SK-N-MC (cell line): ENCODE measurements at regions not wholly inside any gene's neighbourhood (a gene's known extent, or its start where the extent isn't known, plus 50 kb on each side); places are given as distances from the start of the nearest gene placed in this dataset.

Source experiments
- DNase-seq: peaks from one replicate; pipeline ENCODE4 v3.0.0-alpha.2; 2011; ENCODE audit warnings: low read depth, low spot score
- H3K27ac ChIP-seq: fragments of 200-600 bp; sonication (generic); 2 replicates; pipeline ENCODE4 v1.5.1; 2016; ENCODE audit warnings: mixed run types
- H3K36me3 ChIP-seq: fragments of 200-600 bp; sonication (generic); 2 replicates; pipeline ENCODE4 v1.6.1; 2017; ENCODE audit warnings: antibody characterized with exemption, low read length, mixed read lengths; ENCODE audit not compliant: insufficient read depth
- H3K4me3 ChIP-seq: fragments of 200-600 bp; sonication (generic); 2 replicates; pipeline ENCODE4 v1.5.1; 2016
- H3K9ac ChIP-seq: fragments of 200-600 bp; sonication (generic); 2 replicates; pipeline ENCODE4 v1.8.0; 2017; ENCODE audit warnings: mixed run types, mixed read lengths; ENCODE audit not compliant: insufficient read length
- H3K9me3 ChIP-seq: fragments of 200-600 bp; sonication (generic); 2 replicates; pipeline ENCODE4 v1.6.1; 2017; ENCODE audit warnings: low read depth, mild to moderate bottlenecking, antibody characterized with exemption, low read length, moderate library complexity, mixed read lengths
- EZH2 ChIP-seq: fragments of 200-600 bp; sonication (generic); IDR thresholded peaks from one replicate; pipeline ENCODE4 v1.6.1; 2017; ENCODE audit warnings: antibody characterized with exemption
- FOXP2 ChIP-seq: optimal IDR thresholded peaks from 2 replicates; pipeline ENCODE3; 2011; ENCODE audit warnings: mild to moderate bottlenecking, moderate library complexity; ENCODE audit not compliant: insufficient read depth; ENCODE audit errors: extremely low read length, control extremely low read depth
- POLR2AphosphoS5 ChIP-seq: IDR thresholded peaks from 2 replicates; pipeline ENCODE4 v1.6.1; 2012; ENCODE audit warnings: mild to moderate bottlenecking, low read depth, low read length, borderline replicate concordance

DNA sequence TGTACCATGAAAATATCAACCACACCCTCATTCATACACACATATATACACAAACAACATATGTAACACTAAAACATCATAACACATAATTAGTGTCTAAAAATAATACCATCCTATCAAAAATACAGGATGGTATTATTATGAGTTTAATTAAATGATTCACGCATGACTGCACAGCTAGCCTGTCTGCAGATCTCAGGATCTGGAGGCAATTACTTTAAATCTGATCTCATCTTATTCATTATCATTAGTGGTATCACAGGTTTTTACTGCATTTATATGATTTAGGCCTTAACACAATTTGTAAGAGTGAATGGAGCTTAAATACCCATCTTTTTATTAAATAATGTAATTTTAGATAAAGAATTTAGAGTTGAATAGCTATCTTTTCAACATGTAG is 443.4 kb upstream of the LINC00305 start:
- Histone ChIP-seq H3K4me3 (no peak overlapping the region), H3K27ac (no peak overlapping the region), H3K9ac (no peak overlapping the region), H3K9me3 (no peaks in the 10 kb centered on the region), H3K36me3 (no peaks in the 10 kb centered on the region)
- no peak for TF ChIP-seq POLR2AphosphoS5
- no peak for TF ChIP-seq EZH2
- TF ChIP-seq FOXP2: no peak
- no peak for DNase-seq

DNA sequence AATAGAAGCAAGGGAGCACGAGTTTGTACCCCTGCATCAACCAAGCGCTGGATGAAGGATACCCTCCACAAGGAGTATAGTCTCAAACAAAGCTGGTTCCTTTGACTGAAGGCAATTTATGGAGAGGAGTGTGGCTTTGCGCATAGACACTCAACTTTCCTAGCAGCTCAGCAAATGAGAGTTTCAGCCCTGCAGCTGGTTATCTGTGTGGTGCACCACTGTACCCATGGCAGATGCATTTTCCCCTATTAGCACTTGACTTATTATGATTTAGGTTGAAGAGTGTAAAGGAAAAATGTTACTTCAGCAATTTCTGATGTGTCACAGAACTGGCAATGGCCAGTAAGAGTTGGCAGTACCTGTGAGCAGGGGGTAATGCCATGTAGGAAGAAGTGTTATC is 440.1 kb upstream of the LINC00305 start:
- Histone ChIP-seq H3K4me3 (no peak overlapping the region), H3K9me3 (no peaks in the 10 kb centered on the region), H3K27ac (no peak overlapping the region), H3K9ac (no peak overlapping the region), H3K36me3 (no peaks in the 10 kb centered on the region)
- TF ChIP-seq FOXP2 (no peak), POLR2AphosphoS5 (no peak), EZH2 (no peak)
- DNase-seq: no peak

GRCh38 chr18:64566456-64566855 is 417.6 kb upstream of the LINC00305 start:
- no peak overlapping the region for H3K27ac ChIP-seq

DNA sequence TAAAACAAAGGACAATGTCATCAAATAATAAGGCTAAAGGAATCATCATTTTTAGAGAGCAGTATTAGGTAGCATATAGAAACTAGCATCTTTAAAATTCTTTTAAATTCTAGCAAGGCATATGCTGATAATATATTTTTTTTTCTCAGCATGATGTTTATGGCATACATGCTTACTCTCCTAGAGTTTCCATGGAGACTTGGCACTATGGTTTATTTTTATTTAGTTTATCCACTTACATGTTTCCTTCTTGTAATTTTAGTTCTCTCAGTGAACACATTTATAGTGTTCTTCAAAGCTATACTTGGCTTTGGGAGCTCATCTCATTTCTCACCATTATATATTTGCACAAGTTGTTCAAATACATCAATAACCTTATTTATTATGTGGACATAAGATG is 413.8 kb upstream of the LINC00305 start:
- H3K9ac ChIP-seq: no peak overlapping the region
- DNase-seq: no peak
- H3K9me3 ChIP-seq: no peaks in the 10 kb centered on the region
- no peaks in the 10 kb centered on the region for H3K36me3 ChIP-seq
- no peak overlapping the region for H3K4me3 ChIP-seq
- no peak for TF ChIP-seq POLR2AphosphoS5
- TF ChIP-seq FOXP2: no peak
- no peak for TF ChIP-seq EZH2
- H3K27ac ChIP-seq: no peak overlapping the region

More at GRCh38 chr18:64566456-64566855, 417.6 kb upstream of the LINC00305 start:
- no peaks in the 10 kb centered on the region for H3K36me3 ChIP-seq
- H3K9me3 ChIP-seq: no peaks in the 10 kb centered on the region
- H3K9ac ChIP-seq: no peak overlapping the region
- H3K4me3 ChIP-seq: no peak overlapping the region
- TF ChIP-seq POLR2AphosphoS5 (no peak), FOXP2 (no peak), EZH2 (no peak)
- no peak for DNase-seq

DNA sequence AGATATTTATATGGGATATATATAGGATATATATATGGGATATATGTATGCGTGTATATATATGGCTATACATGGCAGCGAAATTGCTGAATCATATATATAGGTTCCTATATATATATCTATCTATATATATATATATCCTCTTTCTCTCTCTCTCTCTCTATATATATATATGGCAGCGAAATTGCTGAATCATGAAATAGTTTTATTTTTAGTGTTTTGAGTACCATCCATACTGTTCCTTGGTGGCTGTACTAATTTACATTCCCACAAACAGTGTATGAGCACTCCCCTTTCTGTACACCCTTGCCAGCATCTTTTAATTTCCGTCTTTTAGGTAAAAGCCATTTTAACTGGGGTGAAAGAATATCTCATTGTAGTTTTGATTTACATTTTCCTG is 397.6 kb upstream of the LINC00305 start:
- H3K36me3 ChIP-seq: no peaks in the 10 kb centered on the region
- H3K27ac ChIP-seq: no peak overlapping the region
- no peak for DNase-seq
- H3K9ac ChIP-seq: no peak overlapping the region
- no peaks in the 10 kb centered on the region for H3K9me3 ChIP-seq
- no peak overlapping the region for H3K4me3 ChIP-seq
- TF ChIP-seq EZH2 (no peak), FOXP2 (no peak), POLR2AphosphoS5 (no peak)

GRCh38 chr18:64539847-64540246 is 391.0 kb upstream of the LINC00305 start:
- Histone ChIP-seq H3K9me3 (no peaks in the 10 kb centered on the region), H3K36me3 (no peaks in the 10 kb centered on the region), H3K27ac (no peak overlapping the region), H3K4me3 (no peak overlapping the region), H3K9ac (no peak overlapping the region)
- DNase-seq: no peak
- no peak for TF ChIP-seq FOXP2
- no peak for TF ChIP-seq EZH2
- no peak for TF ChIP-seq POLR2AphosphoS5

DNA sequence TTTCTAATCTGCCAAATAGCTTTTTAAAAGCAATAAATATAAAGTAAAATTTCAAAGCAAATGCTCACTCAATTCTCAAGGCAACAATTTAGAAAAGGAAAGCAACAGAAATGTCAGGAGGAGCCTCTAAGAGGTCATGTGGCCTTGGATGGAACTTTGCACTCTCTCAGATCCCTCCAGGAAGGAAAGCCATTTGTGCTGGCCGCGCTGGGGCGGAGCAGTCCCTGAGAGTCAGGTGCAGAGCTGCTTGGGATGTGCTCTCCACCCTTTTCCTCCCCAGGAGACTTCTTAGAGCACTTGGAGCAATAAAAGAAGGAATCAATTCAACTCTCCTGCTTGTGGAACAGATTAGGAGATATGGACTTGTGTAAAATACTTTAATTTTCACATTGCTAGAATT is 379.8 kb upstream of the LINC00305 start:
- H3K4me3 ChIP-seq: no peak overlapping the region
- H3K9ac ChIP-seq: no peak overlapping the region
- no peaks in the 10 kb centered on the region for H3K36me3 ChIP-seq
- H3K27ac ChIP-seq: no peak overlapping the region
- no peak for DNase-seq
- TF ChIP-seq FOXP2: no peak
- no peak for TF ChIP-seq EZH2
- TF ChIP-seq POLR2AphosphoS5: no peak
- no peaks in the 10 kb centered on the region for H3K9me3 ChIP-seq

DNA sequence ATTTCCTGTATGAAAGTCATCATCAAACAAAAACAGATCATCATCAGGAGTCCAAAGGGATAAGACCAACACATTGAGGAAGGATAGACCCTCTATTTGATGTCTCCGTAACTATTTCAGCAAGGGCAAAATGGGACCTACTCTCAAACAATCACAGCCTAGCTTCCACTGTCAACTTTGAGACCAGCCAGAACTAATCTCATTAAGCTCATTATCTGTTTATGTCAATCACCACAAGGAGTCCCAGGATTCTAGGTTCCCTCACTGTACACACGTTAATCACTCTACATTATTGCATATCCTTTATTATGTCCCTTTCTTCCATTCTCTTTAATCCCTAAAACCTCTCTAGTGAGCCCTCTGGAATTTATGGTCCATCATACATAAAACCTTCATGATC is 370.3 kb upstream of the LINC00305 start:
- no peak for TF ChIP-seq FOXP2
- TF ChIP-seq EZH2: no peak
- no peak for TF ChIP-seq POLR2AphosphoS5
- H3K27ac ChIP-seq: no peak overlapping the region
- no peaks in the 10 kb centered on the region for H3K9me3 ChIP-seq
- no peak for DNase-seq
- H3K36me3 ChIP-seq: no peaks in the 10 kb centered on the region
- no peak overlapping the region for H3K4me3 ChIP-seq
- no peak overlapping the region for H3K9ac ChIP-seq

DNA sequence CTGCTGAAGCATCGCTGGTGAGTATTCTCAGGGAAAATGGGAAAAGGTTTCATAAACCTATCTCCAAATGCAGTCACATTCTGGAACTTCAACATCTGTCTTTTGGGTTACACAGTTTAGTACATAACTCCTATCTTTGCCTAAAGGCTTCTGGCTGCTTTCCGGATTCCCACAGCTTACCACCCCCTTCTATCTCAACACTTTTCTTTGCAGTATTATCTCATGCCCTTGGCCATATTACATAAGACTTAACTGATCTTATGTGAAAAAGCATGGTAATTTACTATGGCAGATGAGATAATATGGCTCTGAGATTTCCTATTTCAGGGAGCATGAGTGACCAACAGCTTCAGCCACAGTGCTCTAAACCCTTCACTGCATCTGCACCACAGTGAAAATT is 369.3 kb upstream of the LINC00305 start:
- no peak overlapping the region for H3K27ac ChIP-seq
- no peak overlapping the region for H3K9ac ChIP-seq
- no peaks in the 10 kb centered on the region for H3K36me3 ChIP-seq
- TF ChIP-seq EZH2 (no peak), POLR2AphosphoS5 (peak; percentile 16; the same call in 1 of the 2 replicates)
- DNase-seq: peak; percentile 83
- no peak overlapping the region for H3K4me3 ChIP-seq
- no peaks in the 10 kb centered on the region for H3K9me3 ChIP-seq
